CD4-positive, alpha-beta memory T cell (primary cell): ENCODE measurements at regions not wholly inside any gene's neighbourhood (a gene's known extent, or its start where the extent isn't known, plus 50 kb on each side); places are given as distances from the start of the nearest gene placed in this dataset.
"Not testable (repeated sequence)": the region's sequence is repeated elsewhere in the genome, so short reads cannot be mapped to it uniquely, and the experiment has no call there.

Experiments used
- CTCF ChIA-PET: fragments of 350-600 bp; sonication (Branson Sonifier 250); formaldehyde crosslinking; loops from one replicate; lab custom pipeline; 2021; ENCODE audit warnings: inconsistent platforms; ENCODE audit not compliant: partially characterized antibody; lab: Charles Lee
- POLR2A ChIA-PET: fragments of 350-600 bp; sonication (Branson Sonifier 250); formaldehyde crosslinking; loops from one replicate; lab custom pipeline; 2021; ENCODE audit not compliant: partially characterized antibody; lab: Charles Lee
- DNase-seq, 5 donors: peaks; one replicate each; pipeline versions ENCODE4 v3.0.0 to v3.0.0-alpha.2; 2020 to 2022; ENCODE audit warnings: mixed read lengths in 1 of 5
- H3K27ac ChIP-seq: one replicate; pipeline ENCODE4 v1.7.0; 2013; ENCODE audit warnings: low read depth, low read length
- H3K27me3 ChIP-seq: 2 replicates; pipeline ENCODE4 v1.7.0; 2013; ENCODE audit warnings: mild to moderate bottlenecking, low read length, moderate library complexity; ENCODE audit not compliant: insufficient read depth
- H3K36me3 ChIP-seq: 2 replicates; pipeline ENCODE4 v1.7.0; 2013; ENCODE audit warnings: mild to moderate bottlenecking, low read length, moderate library complexity; ENCODE audit not compliant: insufficient read depth
- H3K4me1 ChIP-seq: 2 replicates; pipeline ENCODE4 v1.7.0; 2013; ENCODE audit warnings: mild to moderate bottlenecking, low read length, moderate library complexity; ENCODE audit not compliant: insufficient read depth
- H3K4me3 ChIP-seq, 2 donors: one replicate each; pipeline ENCODE4 v1.7.0; 2013; ENCODE audit warnings: low read length in 2 of 2, mild to moderate bottlenecking in 1 of 2
- H3K9me3 ChIP-seq, 2 donors: one replicate each; pipeline ENCODE4 v1.7.0; 2013; ENCODE audit warnings: low read length in 2 of 2, control low read depth in 1 of 2; ENCODE audit not compliant: control insufficient read depth in 1 of 2
- H3K27ac Mint-ChIP-seq, 7 donors: one replicate each; pipeline ENCODE4 v1.8.0; 2020 to 2021; ENCODE audit warnings: mixed read lengths in 7 of 7, mild to moderate bottlenecking in 6 of 7, inconsistent platforms in 3 of 7, moderate library complexity in 3 of 7
- H3K27me3 Mint-ChIP-seq, 2 donors: one replicate each; pipeline ENCODE4 v1.8.0; 2020 to 2021; ENCODE audit warnings: mixed read lengths in 2 of 2
- H3K36me3 Mint-ChIP-seq, 2 donors: one replicate each; pipeline ENCODE4 v1.8.0; 2020 to 2021; ENCODE audit warnings: mixed read lengths in 2 of 2, inconsistent platforms in 1 of 2, mild to moderate bottlenecking in 1 of 2
- H3K4me1 Mint-ChIP-seq, 4 donors: one replicate each; pipeline ENCODE4 v1.8.0; 2020 to 2021; ENCODE audit warnings: mixed read lengths in 4 of 4, mild to moderate bottlenecking in 1 of 4
- H3K4me3 Mint-ChIP-seq, 8 donors: one replicate each; pipeline ENCODE4 v1.8.0; 2020 to 2021; ENCODE audit warnings: mixed read lengths in 8 of 8, mild to moderate bottlenecking in 7 of 8, moderate library complexity in 6 of 8, inconsistent platforms in 3 of 8
- H3K9me3 Mint-ChIP-seq, 8 donors: one replicate each; pipeline ENCODE4 v1.8.0; 2020 to 2021; ENCODE audit warnings: mixed read lengths in 8 of 8, mild to moderate bottlenecking in 5 of 8, inconsistent platforms in 3 of 8, moderate library complexity in 1 of 8
- intact Hi-C: fragments of 100-400 bp; cut with micrococcal nuclease; formaldehyde crosslinking; loops from one replicate; pipeline ENCODE4 v1.15.1; 2023

DNA sequence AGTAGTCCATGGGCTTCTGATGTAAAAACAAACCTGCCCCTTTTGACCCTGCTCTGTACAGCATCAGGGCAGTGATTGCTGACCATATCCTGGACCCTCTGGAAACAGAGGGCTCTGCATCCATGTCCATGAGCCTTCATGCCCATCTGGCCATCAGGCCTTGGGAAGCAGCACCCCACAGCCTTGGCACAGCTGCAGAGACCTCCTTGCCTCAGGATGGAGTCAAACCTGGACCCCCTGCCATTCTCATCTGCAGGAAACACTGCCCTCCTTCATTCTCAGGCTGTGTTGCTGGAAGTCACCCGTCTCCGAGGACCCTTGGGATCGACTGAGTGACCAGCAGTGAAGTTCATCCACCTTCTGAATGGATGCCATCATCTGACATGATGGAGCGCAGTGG, 839.1 kb upstream of the DEFB115 start:
- H3K27ac ChIP-seq, H3K4me1 ChIP-seq, H3K4me1 Mint-ChIP-seq, H3K27me3 Mint-ChIP-seq, H3K36me3 ChIP-seq, H3K4me3 Mint-ChIP-seq, POLR2A ChIA-PET, DNase-seq, CTCF ChIA-PET, H3K9me3 ChIP-seq, H3K4me3 ChIP-seq, H3K27me3 ChIP-seq, intact Hi-C loops, H3K27ac Mint-ChIP-seq: not testable (repeated sequence)
- peaks cover 4 to 16% of the 10 kb centered on the region in 2 donors for H3K36me3 Mint-ChIP-seq
- H3K9me3 Mint-ChIP-seq = peaks cover 4 to 28% (median 18%) of the 10 kb centered on the region in 8 donors

DNA sequence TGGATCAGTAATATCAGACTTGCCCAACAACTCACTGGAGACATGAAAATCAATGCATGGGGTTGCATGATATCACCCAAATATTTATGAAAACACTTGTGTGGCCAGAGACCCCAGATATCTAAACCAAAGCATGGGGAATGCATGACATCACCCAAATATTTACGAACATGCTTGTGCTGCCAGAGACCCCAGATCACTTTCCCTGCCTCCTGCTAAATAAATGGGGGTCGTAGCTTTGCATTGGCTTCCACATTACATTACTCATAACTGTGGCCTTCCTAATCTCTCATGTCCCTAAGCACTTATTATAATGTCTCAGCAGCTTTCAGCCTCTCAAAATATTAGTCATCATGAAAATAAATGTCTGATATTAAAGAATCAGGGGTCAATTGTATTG, 838.0 kb upstream of the DEFB115 start:
- no peaks in the 10 kb centered on the region for H3K36me3 ChIP-seq
- no peaks in the 10 kb centered on the region for H3K27me3 ChIP-seq
- no peaks in the 10 kb centered on the region for H3K27me3 Mint-ChIP-seq
- intact Hi-C loops = no loop called here
- CTCF ChIA-PET = no interaction called here
- H3K9me3 ChIP-seq = no peaks in the 10 kb centered on the region
- peaks cover 4 to 16% of the 10 kb centered on the region in 2 donors for H3K36me3 Mint-ChIP-seq
- no peak overlapping the region for H3K27ac Mint-ChIP-seq
- H3K27ac ChIP-seq = no peak overlapping the region
- peaks cover 4 to 26% (median 18%) of the 10 kb centered on the region in 8 donors for H3K9me3 Mint-ChIP-seq
- no peak for DNase-seq
- POLR2A ChIA-PET = no interaction called here
- H3K4me3 ChIP-seq = no peak overlapping the region
- H3K4me1 Mint-ChIP-seq = no peaks in the 10 kb centered on the region
- H3K4me3 Mint-ChIP-seq = no peak overlapping the region
- H3K4me1 ChIP-seq = no peaks in the 10 kb centered on the region

DNA sequence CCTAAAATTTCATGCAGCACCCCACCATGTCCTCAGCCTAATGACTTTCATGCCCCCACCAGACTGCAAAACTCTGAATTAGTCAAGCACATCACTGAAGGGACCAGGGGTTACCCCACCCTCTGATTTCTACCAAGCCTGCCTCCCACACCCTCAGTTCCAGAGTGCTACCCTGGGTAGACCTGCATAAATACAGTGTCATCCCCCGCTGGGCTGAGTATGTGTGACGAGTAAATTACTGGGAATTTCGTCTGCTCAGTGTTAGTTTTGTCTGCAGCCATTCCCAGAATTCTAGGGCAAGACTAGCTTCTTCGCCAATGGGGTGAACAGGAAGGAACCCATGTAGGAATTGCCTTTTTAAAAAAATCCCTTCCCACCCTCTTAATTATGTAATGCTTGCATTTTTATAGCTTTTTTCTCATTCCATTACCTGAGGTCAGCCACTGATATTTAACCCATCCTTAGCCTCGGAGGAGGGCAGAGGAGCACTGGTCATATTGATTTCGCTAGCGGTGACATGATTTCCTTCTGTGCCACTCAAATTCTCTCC, 837.5 kb upstream of the DEFB115 start:
- H3K27ac ChIP-seq, POLR2A ChIA-PET, H3K4me1 ChIP-seq, H3K4me3 Mint-ChIP-seq, CTCF ChIA-PET, H3K4me3 ChIP-seq, intact Hi-C loops, H3K9me3 ChIP-seq, H3K36me3 ChIP-seq, H3K4me1 Mint-ChIP-seq, H3K27me3 Mint-ChIP-seq, H3K27ac Mint-ChIP-seq, H3K27me3 ChIP-seq, DNase-seq: not testable (repeated sequence)
- Mint-ChIP-seq H3K36me3 (peaks cover 4 to 16% of the 10 kb centered on the region in 2 donors), H3K9me3 (peaks cover 4 to 27% (median 17%) of the 10 kb centered on the region in 8 donors)
